K562 (cell line): ENCODE measurements at regions not wholly inside any gene's neighbourhood (a gene's known extent, or its start where the extent isn't known, plus 50 kb on each side); places are given as distances from the start of the nearest gene placed in this dataset.

Source experiments
- ATAC-seq: fragments of 200-7000 bp; cut with Tn5 transposase; 3 replicates; pipeline ENCODE4 v1.9.1; 2020; ENCODE audit warnings: moderate library complexity
- BruUV-seq: library from RNA; stranded (reverse); fragments of 400-500 nt; replicated peaks from 2 replicates; lab custom pipeline; 2021; lab: Mats Ljungman, UMichigan
- CTCF ChIA-PET: fragments of 300-600 bp; formaldehyde crosslinking; extraction: SDS; loops from one replicate; lab custom pipeline; 2021; ENCODE audit warnings: low intra/inter-chr PET ratio; lab: Yijun Ruan, JAX
- POLR2A ChIA-PET: fragments of 300-600, 350-650 bp; sonication (Branson Sonifier 250); formaldehyde crosslinking; extraction: SDS; loops from one replicate; lab custom pipeline; 2021; ENCODE audit warnings: antibody characterized with exemption, inconsistent platforms; lab: Yijun Ruan, JAX
- DNase-seq, 4 experiments: peaks; one replicate each; pipeline versions ENCODE4 v3.0.0 to v3.0.0-alpha.2; 2011 to 2018; ENCODE audit warnings: low spot score in 3 of 4, mixed read lengths in 3 of 4; ENCODE audit errors: extremely low read depth in 1 of 4
- FAIRE-seq: peaks from 2 replicates; lab custom pipeline; 2011; peaks lifted over from hg19 to GRCh38; lab: Jason Lieb, UNC
- H2AFZ ChIP-seq: 2 replicates; pipeline ENCODE4 v1.6.0; 2011; ENCODE audit warnings: low read depth, low read length, control low read depth, inconsistent platforms
- H3K27ac ChIP-seq: fragments of 200-600 bp; 3 replicates; pipeline ENCODE4 v1.8.0; 2011; ENCODE audit warnings: low read depth, mild to moderate bottlenecking, control low read depth, inconsistent platforms, low read length, moderate library complexity, mixed read lengths; ENCODE audit errors: extremely low read depth
- H3K27me3 ChIP-seq, 2 experiments: fragments of 300-600 bp in 1 of 2; 2 replicates in 1 of 2; 3 replicates in 1 of 2; pipeline versions ENCODE4 v1.6.0 to v1.8.0; 2011; ENCODE audit warnings: inconsistent platforms in 2 of 2, low read length in 2 of 2, mild to moderate bottlenecking in 1 of 2, mixed read lengths in 1 of 2, moderate library complexity in 1 of 2; ENCODE audit not compliant: control insufficient read depth in 2 of 2, insufficient read depth in 2 of 2
- H3K36me3 ChIP-seq: fragments of 300-600 bp; 3 replicates; pipeline ENCODE4 v1.8.0; 2011; ENCODE audit warnings: mild to moderate bottlenecking, low read length, inconsistent platforms; ENCODE audit not compliant: control insufficient read depth, insufficient read depth
- H3K4me1 ChIP-seq, 2 experiments: fragments of 200-600 bp in 1 of 2; replicated peaks in 1 of 2; 2 replicates in 1 of 2; 3 replicates in 1 of 2; pipeline versions ENCODE4 v1.5.1 to v1.8.0; 2011; ENCODE audit warnings: inconsistent platforms in 2 of 2, low read length in 2 of 2, mild to moderate bottlenecking in 1 of 2, mixed read lengths in 1 of 2, moderate library complexity in 1 of 2; ENCODE audit not compliant: control insufficient read depth in 2 of 2, insufficient read depth in 2 of 2
- H3K4me2 ChIP-seq: 2 replicates; pipeline ENCODE4 v1.6.1; 2011; ENCODE audit warnings: low read length, control low read depth, inconsistent platforms, mixed read lengths; ENCODE audit not compliant: insufficient read depth
- H3K4me3 ChIP-seq: fragments of 200-600 bp; sonication (generic), shearing (Covaris generic); 2 replicates; pipeline ENCODE4 v1.5.1; 2016; ENCODE audit warnings: control low read depth, inconsistent platforms
- H3K79me2 ChIP-seq: fragments of 200-600 bp; 3 replicates; pipeline ENCODE4 v1.8.0; 2011; ENCODE audit warnings: low read length, inconsistent platforms; ENCODE audit not compliant: control insufficient read depth, insufficient read depth
- H3K9ac ChIP-seq, 2 experiments: 2 replicates each; pipeline versions ENCODE4 v1.6.0 to v1.6.1; 2011; ENCODE audit warnings: low read depth in 2 of 2, low read length in 2 of 2, control low read depth in 1 of 2, inconsistent platforms in 1 of 2, mild to moderate bottlenecking in 1 of 2, mixed read lengths in 1 of 2; ENCODE audit not compliant: insufficient read depth in 1 of 2
- H3K9me1 ChIP-seq: one replicate; pipeline ENCODE4 v1.6.0; 2011; ENCODE audit warnings: inconsistent platforms, mild to moderate bottlenecking, low read length, moderate library complexity; ENCODE audit not compliant: control insufficient read depth, insufficient read depth
- H3K9me3 ChIP-seq: replicated peaks from 2 replicates; pipeline ENCODE4 v1.5.1; 2011; ENCODE audit warnings: low read depth, low read length, inconsistent platforms; ENCODE audit not compliant: control insufficient read depth, insufficient read depth
- H4K20me1 ChIP-seq: replicated peaks from 2 replicates; pipeline ENCODE4 v1.6.1; 2011; ENCODE audit warnings: low read length, inconsistent platforms, mixed read lengths; ENCODE audit not compliant: control insufficient read depth, insufficient read depth
- ARID3B ChIP-seq: fragments of 250-450 bp; sonication (Bioruptor Pico); IDR thresholded peaks from 2 replicates; pipeline ENCODE4 v1.4.0; 2020; ENCODE audit warnings: borderline replicate concordance
- ETS1 ChIP-seq: conservative IDR thresholded peaks from 2 replicates; pipeline ENCODE4 v1.6.1; 2011; ENCODE audit warnings: low read depth, mild to moderate bottlenecking, low read length; ENCODE audit not compliant: control insufficient read depth
- HCFC1 ChIP-seq: IDR thresholded peaks from 2 replicates; pipeline ENCODE4 v1.6.1; 2012; ENCODE audit warnings: low read depth, low read length, improper control_type of control experiment
- ID3 ChIP-seq, 2 experiments: fragments of 250-450 bp in 1 of 2; fragments of 450-650 bp in 1 of 2; sonication (Bioruptor Pico) in 1 of 2; IDR thresholded peaks; 2 replicates each; pipeline versions ENCODE4 v1.6.1 to v1.8.0; 2016 to 2021; ENCODE audit warnings: mild to moderate bottlenecking in 2 of 2, moderate library complexity in 2 of 2, missing compliant biosample characterization in 1 of 2, missing genetic modification characterization in 1 of 2
- RAD21 ChIP-seq, 2 experiments: fragments of 250-450 bp in 1 of 2; fragments of 450-650 bp in 1 of 2; sonication (Bioruptor Pico) in 1 of 2; formaldehyde crosslinking in 1 of 2; IDR thresholded peaks in 1 of 2; conservative IDR thresholded peaks in 1 of 2; 2 replicates each; pipeline versions ENCODE4 v1.4.0 to v1.8.0; 2020 to 2022; ENCODE audit warnings: mild to moderate bottlenecking in 2 of 2, moderate library complexity in 1 of 2
- RBM17 ChIP-seq: fragments of 200-400 bp; formaldehyde crosslinking; IDR thresholded peaks from 2 replicates; pipeline ENCODE4 v1.6.1; 2017; ENCODE audit warnings: low read depth, mild to moderate bottlenecking, low read length, borderline replicate concordance
- SIN3B ChIP-seq: fragments of 450-650 bp; IDR thresholded peaks from 2 replicates; pipeline ENCODE4 v1.6.1; 2017; ENCODE audit warnings: low read depth, mild to moderate bottlenecking, moderate library complexity
- ZNF124 ChIP-seq: sonication (generic); formaldehyde crosslinking; IDR thresholded peaks from 2 replicates; pipeline ENCODE4 v1.8.1; 2022; ENCODE audit warnings: missing genetic modification reagents
- WGBS: fragments of 100-300 bp; shearing (Covaris generic); methylation state at CpG from one replicate; pipeline ENCODE4 v1.1.6; 2016; ENCODE audit warnings: low coverage, mixed read lengths; ENCODE audit not compliant: insufficient coverage; ENCODE audit errors: missing lambda C conversion rate; 5-methylcytosine and 5-hydroxymethylcytosine counted together
- in situ Hi-C: fragments of 300-500 bp; cut with MboI; formaldehyde crosslinking; loops from 4 replicates; pipeline ENCODE4 v1.15.0; 2018; ENCODE audit warnings: inconsistent platforms, mixed read lengths
- intact Hi-C: fragments of 100-400 bp; cut with micrococcal nuclease; formaldehyde crosslinking; loops from 2 replicates; pipeline ENCODE4 v1.14.2; 2022
- TF ChIP-seq, protein P1 (sequence below): sonication (generic); formaldehyde crosslinking; IDR thresholded peaks from 2 replicates; pipeline ENCODE4 v1.8.0; 2023; ENCODE audit warnings: missing genetic modification reagents, mild to moderate bottlenecking, borderline replicate concordance

- TF ChIP-seq RAD21 (CRISPR knock-in tag; conservative IDR thresholded peaks at IDR 0.05 in 1 of 2, IDR thresholded peaks at IDR 0.05 in 1 of 2): peak in 1 of 2 experiments; percentile 33; a peak in 2 of 4 replicates
- no peak for TF ChIP-seq SIN3B
- no peak for TF ChIP-seq HCFC1
- TF ChIP-seq, protein P1, sequence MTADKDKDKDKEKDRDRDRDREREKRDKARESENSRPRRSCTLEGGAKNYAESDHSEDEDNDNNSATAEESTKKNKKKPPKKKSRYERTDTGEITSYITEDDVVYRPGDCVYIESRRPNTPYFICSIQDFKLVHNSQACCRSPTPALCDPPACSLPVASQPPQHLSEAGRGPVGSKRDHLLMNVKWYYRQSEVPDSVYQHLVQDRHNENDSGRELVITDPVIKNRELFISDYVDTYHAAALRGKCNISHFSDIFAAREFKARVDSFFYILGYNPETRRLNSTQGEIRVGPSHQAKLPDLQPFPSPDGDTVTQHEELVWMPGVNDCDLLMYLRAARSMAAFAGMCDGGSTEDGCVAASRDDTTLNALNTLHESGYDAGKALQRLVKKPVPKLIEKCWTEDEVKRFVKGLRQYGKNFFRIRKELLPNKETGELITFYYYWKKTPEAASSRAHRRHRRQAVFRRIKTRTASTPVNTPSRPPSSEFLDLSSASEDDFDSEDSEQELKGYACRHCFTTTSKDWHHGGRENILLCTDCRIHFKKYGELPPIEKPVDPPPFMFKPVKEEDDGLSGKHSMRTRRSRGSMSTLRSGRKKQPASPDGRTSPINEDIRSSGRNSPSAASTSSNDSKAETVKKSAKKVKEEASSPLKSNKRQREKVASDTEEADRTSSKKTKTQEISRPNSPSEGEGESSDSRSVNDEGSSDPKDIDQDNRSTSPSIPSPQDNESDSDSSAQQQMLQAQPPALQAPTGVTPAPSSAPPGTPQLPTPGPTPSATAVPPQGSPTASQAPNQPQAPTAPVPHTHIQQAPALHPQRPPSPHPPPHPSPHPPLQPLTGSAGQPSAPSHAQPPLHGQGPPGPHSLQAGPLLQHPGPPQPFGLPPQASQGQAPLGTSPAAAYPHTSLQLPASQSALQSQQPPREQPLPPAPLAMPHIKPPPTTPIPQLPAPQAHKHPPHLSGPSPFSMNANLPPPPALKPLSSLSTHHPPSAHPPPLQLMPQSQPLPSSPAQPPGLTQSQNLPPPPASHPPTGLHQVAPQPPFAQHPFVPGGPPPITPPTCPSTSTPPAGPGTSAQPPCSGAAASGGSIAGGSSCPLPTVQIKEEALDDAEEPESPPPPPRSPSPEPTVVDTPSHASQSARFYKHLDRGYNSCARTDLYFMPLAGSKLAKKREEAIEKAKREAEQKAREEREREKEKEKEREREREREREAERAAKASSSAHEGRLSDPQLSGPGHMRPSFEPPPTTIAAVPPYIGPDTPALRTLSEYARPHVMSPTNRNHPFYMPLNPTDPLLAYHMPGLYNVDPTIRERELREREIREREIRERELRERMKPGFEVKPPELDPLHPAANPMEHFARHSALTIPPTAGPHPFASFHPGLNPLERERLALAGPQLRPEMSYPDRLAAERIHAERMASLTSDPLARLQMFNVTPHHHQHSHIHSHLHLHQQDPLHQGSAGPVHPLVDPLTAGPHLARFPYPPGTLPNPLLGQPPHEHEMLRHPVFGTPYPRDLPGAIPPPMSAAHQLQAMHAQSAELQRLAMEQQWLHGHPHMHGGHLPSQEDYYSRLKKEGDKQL (CRISPR knock-in tag): no peak
Observed at GRCh38 chr15:62549345-62549970, 384.4 kb upstream of the C2CD4B start (continued).

- Histone ChIP-seq H3K79me2 (no peaks in the 10 kb centered on the region), H3K9me3 (no peaks in the 10 kb centered on the region), H3K36me3 (no peaks in the 10 kb centered on the region), H3K27ac (no peak overlapping the region), H2AFZ (no peak overlapping the region), H3K9ac (no peak overlapping the region), H3K4me2 (no peak overlapping the region), H4K20me1 (no peaks in the 10 kb centered on the region), H3K4me1 (no peaks in the 10 kb centered on the region), H3K4me3 (no peak overlapping the region), H3K27me3 (no peaks in the 10 kb centered on the region; a peak in 1 of 5 replicates), H3K9me1 (no peaks in the 10 kb centered on the region)
- DNase-seq: no peak
- intact Hi-C loops: no loop called here
- ChIA-PET POLR2A (no interaction called here), CTCF (interaction anchor here (0.5 kb wide), 1 partner anchor 91 kb away, joined by 3 read pairs; no protein-coding TSS in a partner anchor)
- no peak for TF ChIP-seq ETS1
- no peak for TF ChIP-seq ZNF124 (CRISPR knock-in tag)
- no peak for TF ChIP-seq RBM17
- TF ChIP-seq ARID3B (CRISPR knock-in tag): no peak
- no peak for TF ChIP-seq ID3 (CRISPR knock-in tag; IDR thresholded peaks at IDR 0.05)
- TF ChIP-seq ID3 (tag; IDR thresholded peaks at IDR 0.05): no peak
- no peak for ATAC-seq
- no TSS peak for BruUV-seq
- in situ Hi-C loops: no loop called here
- WGBS: 2% methylated on average over 3 of the region's 3 CpGs
- no peak for FAIRE-seq
Observed at GRCh38 chr15:62550106-62550505, 385.0 kb upstream of the C2CD4B start.
